Renal cortical epithelial cell (primary cell): ENCODE measurements at regions not wholly inside any gene's neighbourhood (a gene's known extent, or its start where the extent isn't known, plus 50 kb on each side); places are given as distances from the start of the nearest gene placed in this dataset.
A peak's percentile ranks its signal among the peaks of the same experiment; 100 is the strongest.
"Not testable (repeated sequence)": the region's sequence is repeated elsewhere in the genome, so short reads cannot be mapped to it uniquely, and the experiment has no call there.

Source experiments
- DNase-seq: peaks from one replicate; pipeline ENCODE4 v3.0.0-alpha.2; 2011; ENCODE audit warnings: low read depth

- no peak for DNase-seq
These were observed 50.1 kb upstream of the SIRPA start for GRCh38 chr20:1845163-1845523.

GRCh38 chr20:1844325-1845162 is 50.7 kb upstream of the SIRPA start:
- DNase-seq = no peak

DNA sequence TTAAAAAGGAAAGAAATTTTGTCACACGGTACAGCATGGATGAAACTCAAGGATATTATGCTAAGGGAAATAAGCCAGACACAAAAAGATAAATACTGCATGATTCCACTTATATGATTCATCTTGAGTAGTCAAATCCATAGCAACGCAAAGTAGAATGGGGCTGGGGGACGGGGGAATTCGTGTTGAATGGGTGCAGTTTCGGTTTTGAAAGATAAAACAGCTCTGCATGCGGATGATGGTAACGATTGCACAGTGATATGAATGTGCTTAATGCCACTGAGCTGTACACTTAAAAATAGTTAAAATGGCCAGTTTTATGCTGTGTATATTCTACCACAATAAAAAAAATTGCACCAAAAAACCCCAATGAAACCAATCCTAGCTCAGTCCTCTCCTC is 52.9 kb upstream of the SIRPA start:
- no peak for DNase-seq

GRCh38 chr20:1841554-1842140 is 53.6 kb upstream of the SIRPA start:
- peak; percentile 19 for DNase-seq

DNA sequence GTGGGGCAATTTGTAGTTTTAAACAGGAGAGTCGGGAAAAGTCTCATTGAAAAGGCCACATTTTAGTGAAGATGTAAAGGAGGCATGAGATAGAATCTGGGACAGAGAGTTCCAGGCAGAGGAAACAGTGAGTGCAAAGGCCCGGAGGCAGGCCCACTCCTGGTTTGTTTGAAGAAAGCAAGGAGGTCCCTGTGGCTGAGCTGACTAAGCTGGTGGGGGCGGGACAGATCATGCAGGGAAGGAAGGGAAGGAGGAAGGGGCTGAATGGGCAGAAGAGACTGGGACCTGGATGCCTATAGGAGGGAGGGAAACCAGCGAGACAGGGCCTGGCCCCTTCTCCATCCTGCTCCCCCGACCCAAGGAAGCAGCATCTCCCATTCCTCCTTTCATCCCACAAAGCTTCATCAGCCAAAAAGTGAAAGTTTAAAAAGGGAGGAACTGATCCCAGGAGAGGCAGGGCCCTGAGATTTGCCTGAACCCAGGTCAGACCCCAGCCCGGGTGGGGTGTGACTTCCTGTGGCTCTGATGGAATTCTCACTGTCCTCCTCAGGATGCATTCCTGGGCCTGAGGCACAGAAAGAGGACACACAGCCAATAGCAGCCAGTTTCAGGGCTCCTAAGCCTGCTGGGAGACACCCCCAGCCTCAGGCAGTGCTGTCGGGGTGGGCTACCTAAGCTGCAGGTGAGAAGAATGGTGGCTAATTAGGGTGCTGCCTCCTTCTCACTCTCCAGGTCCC is 54.2 kb upstream of the SIRPA start:
- DNase-seq = no peak

GRCh38 chr20:1839376-1840317 is 55.6 kb upstream of the SIRPA start:
- not testable (repeated sequence) for DNase-seq

GRCh38 chr20:1838556-1839279 is 56.5 kb upstream of the SIRPA start:
- DNase-seq = no peak

GRCh38 chr20:1835186-1836035 is 59.8 kb upstream of the SIRPA start:
- no peak for DNase-seq

- DNase-seq = no peak
These were observed 61.2 kb upstream of the SIRPA start for GRCh38 chr20:1833728-1834726.

DNA sequence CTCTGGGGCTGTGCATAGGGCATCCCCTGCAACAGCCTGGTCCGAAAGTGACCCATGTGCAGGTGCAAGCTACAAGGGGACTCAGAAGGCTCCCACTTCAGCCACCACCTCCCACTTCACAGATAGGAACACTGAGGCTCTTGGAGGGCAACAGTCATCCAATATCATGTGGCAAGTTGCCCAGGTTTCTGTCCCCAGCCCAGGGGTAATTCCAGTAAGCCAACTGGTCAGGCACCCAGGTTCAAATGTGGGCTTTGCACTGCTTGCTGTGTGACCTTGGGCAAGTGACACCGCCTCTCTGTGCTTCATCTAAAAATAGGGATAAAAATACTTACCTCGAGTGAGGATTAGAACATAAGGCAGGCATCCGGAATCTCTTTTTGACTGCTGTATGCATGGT is 62.0 kb upstream of the SIRPA start:
- DNase-seq = no peak

- DNase-seq = no peak
These were observed 62.6 kb upstream of the SIRPA start for GRCh38 chr20:1832634-1833033.

DNA sequence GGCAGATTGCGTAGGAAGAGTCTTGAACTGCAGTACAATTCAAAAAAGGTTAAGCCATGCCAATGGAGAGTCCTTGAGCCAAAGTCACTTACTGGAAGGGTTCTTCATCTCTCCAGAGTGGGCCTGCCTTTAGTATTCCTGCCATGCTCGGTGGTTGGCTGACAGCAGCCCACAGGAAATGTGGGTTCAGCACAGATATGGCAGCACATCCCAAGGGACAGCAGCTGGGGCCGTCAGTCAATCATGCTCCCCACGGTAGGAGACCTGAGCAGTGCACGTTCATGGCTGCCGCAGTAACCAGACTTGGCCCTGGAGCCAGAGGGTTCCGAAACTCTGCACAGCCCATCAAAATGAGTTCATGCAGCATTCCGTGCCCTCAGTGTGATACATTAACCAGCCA is 63.6 kb upstream of the SIRPA start:
- DNase-seq = no peak

GRCh38 chr20:1831096-1831495 is 64.1 kb upstream of the SIRPA start:
- DNase-seq = no peak

DNA sequence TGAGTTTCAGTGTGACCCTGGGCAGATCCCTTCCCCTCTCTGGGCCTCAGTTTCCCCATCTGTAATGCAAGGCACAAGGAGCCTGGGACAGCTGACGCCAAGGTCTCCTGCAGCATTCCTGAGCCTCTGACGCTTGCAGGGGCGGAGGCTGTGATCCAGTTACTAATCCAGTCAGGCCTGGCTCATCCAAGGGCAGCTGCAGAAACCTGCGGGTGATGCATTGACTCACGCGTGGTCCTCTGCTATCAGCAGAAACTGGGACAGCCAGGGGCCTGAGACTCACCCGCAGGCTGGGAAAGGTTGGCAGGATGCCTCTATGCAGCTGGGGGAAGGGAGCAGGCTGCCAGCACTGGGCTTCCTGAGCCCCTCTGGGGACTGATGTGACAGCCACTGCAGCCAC is 65.0 kb upstream of the SIRPA start:
- DNase-seq = peak; percentile 87

- no peak for DNase-seq
These were observed 65.7 kb upstream of the SIRPA start for GRCh38 chr20:1829531-1829930.

GRCh38 chr20:1828786-1829131 is 66.4 kb upstream of the SIRPA start:
- no peak for DNase-seq

DNA sequence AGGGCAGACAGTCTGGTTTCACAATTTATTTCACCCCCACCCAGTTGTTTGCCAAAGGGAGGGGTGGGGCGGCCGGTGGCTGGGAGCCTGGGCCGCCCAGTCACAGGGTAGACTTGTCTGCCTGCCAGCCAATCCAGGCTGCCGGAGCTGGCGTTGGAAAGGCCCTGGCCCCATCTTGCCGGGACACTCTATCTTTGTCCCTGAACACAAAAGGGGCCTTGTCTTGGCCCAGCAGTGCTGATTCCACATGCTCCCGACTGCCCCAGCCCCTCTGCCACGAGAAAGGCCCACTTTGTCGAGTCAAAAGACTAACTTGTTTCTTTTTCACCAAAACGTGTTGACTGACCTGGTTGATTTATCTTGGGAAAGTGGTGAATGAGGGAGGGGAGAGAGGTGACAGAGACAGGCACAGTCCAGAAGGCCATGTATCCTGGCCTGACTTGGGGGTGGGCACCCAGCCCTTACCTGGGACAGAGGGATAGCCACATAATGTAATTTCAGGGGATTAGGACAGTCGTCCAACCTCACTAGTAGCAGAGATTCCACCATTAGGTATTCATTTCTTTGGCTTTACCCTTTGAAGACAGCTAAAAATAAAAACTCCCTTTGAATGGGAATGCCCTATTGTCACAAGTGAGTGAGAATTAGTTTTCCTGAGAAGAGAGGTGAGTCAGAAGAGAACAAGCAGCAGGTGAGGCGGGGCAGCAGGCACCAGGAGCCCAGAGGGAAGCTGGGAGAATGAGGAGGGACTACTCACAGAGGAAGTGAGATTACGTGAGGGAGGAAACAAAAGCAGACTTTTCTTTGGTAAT is 67.0 kb upstream of the SIRPA start:
- peak; percentile 85 for DNase-seq

- no peak for DNase-seq
These were observed 67.7 kb upstream of the SIRPA start for GRCh38 chr20:1827510-1827973.
